HEK293 (cell line): ENCODE measurements at regions not wholly inside any gene's neighbourhood (a gene's known extent, or its start where the extent isn't known, plus 50 kb on each side); places are given as distances from the start of the nearest gene placed in this dataset.

Experiments
- CTCF ChIA-PET: fragments of 350-600 bp; formaldehyde crosslinking; extraction: SDS; loops from one replicate; lab custom pipeline; 2021; ENCODE audit warnings: antibody characterized with exemption; lab: Yijun Ruan, JAX
- POLR2A ChIA-PET: fragments of 300-600 bp; formaldehyde crosslinking; extraction: SDS; loops from one replicate; lab custom pipeline; 2020; ENCODE audit warnings: antibody characterized with exemption, inconsistent platforms; lab: Yijun Ruan, JAX
- H3K27ac ChIP-seq: fragments of 200-500 bp; sonication (Bioruptor generic); 2 replicates; pipeline ENCODE4 v1.5.1; 2014; ENCODE audit warnings: low read depth, low read length, control low read depth, inconsistent platforms; ENCODE audit errors: extremely low read depth
- H3K36me3 ChIP-seq, 2 experiments: fragments of 200-500 bp in 1 of 2; sonication (Bioruptor generic) in 1 of 2; 1 replicate in 1 of 2; 2 replicates in 1 of 2; pipeline ENCODE4 v1.5.1; 2014 to 2017; ENCODE audit warnings: inconsistent platforms in 2 of 2, low read length in 2 of 2; ENCODE audit not compliant: control insufficient read depth in 2 of 2, insufficient read depth in 1 of 2
- H3K4me1 ChIP-seq: fragments of 200-500 bp; sonication (Bioruptor generic); 2 replicates; pipeline ENCODE4 v1.5.1; 2014; ENCODE audit warnings: mild to moderate bottlenecking, low read length, inconsistent platforms; ENCODE audit not compliant: control insufficient read depth, insufficient read depth
- H3K4me3 ChIP-seq: 2 replicates; pipeline ENCODE4 v1.5.1; 2011; ENCODE audit warnings: low read depth, mild to moderate bottlenecking, control low read depth, low read length, moderate library complexity
- H3K9me3 ChIP-seq: fragments of 200-500 bp; sonication (Bioruptor generic); 2 replicates; pipeline ENCODE4 v1.5.1; 2014; ENCODE audit warnings: low read depth, low read length, inconsistent platforms; ENCODE audit not compliant: control insufficient read depth, insufficient read depth
- FEZF1 ChIP-seq: fragments of 450-650 bp; formaldehyde crosslinking; IDR thresholded peaks from 2 replicates; pipeline ENCODE4 v1.5.1; 2016; ENCODE audit warnings: missing biosample characterization, missing genetic modification characterization
- GLIS1 ChIP-seq: fragments of 450-650 bp; formaldehyde crosslinking; IDR thresholded peaks from 2 replicates; pipeline ENCODE4 v1.5.1; 2016; ENCODE audit warnings: missing biosample characterization, missing genetic modification characterization
- MZF1 ChIP-seq: fragments of 450-650 bp; formaldehyde crosslinking; IDR thresholded peaks from 2 replicates; pipeline ENCODE4 v1.5.1; 2017; ENCODE audit warnings: missing biosample characterization, missing genetic modification characterization, borderline replicate concordance
- PRDM10 ChIP-seq: fragments of 450-650 bp; formaldehyde crosslinking; IDR thresholded peaks from 2 replicates; pipeline ENCODE4 v1.5.1; 2016; ENCODE audit warnings: missing biosample characterization, missing genetic modification characterization
- REST ChIP-seq: fragments of 450-650 bp; formaldehyde crosslinking; IDR thresholded peaks from 2 replicates; pipeline ENCODE4 v1.5.1; 2016; ENCODE audit warnings: missing biosample characterization, missing genetic modification characterization
- SP7 ChIP-seq: fragments of 450-650 bp; formaldehyde crosslinking; IDR thresholded peaks from 2 replicates; pipeline ENCODE4 v1.5.1; 2016; ENCODE audit warnings: missing biosample characterization, missing genetic modification characterization
- TSHZ1 ChIP-seq: fragments of 450-650 bp; formaldehyde crosslinking; IDR thresholded peaks from 2 replicates; pipeline ENCODE4 v1.5.1; 2016; ENCODE audit warnings: missing biosample characterization, missing genetic modification characterization, borderline replicate concordance
- YY1 ChIP-seq: fragments of 450-650 bp; formaldehyde crosslinking; IDR thresholded peaks from 2 replicates; pipeline ENCODE4 v1.5.1; 2018; ENCODE audit warnings: missing biosample characterization, missing genetic modification characterization
- ZNF157 ChIP-seq: fragments of 450-650 bp; formaldehyde crosslinking; IDR thresholded peaks from 2 replicates; pipeline ENCODE4 v1.5.1; 2016; ENCODE audit warnings: missing biosample characterization, missing genetic modification characterization
- ZNF302 ChIP-seq: fragments of 450-650 bp; formaldehyde crosslinking; IDR thresholded peaks from 2 replicates; pipeline ENCODE4 v1.5.1; 2016; ENCODE audit warnings: missing biosample characterization, missing genetic modification characterization, low read depth
- ZNF404 ChIP-seq: fragments of 450-650 bp; formaldehyde crosslinking; IDR thresholded peaks from 2 replicates; pipeline ENCODE4 v1.5.1; 2017; ENCODE audit warnings: missing biosample characterization, missing genetic modification characterization
- ZNF555 ChIP-seq: fragments of 450-650 bp; formaldehyde crosslinking; conservative IDR thresholded peaks from 2 replicates; pipeline ENCODE4 v1.5.1; 2017; ENCODE audit warnings: missing biosample characterization, mild to moderate bottlenecking, missing genetic modification characterization, inconsistent platforms
- ZNF777 ChIP-seq: fragments of 450-650 bp; formaldehyde crosslinking; IDR thresholded peaks from 2 replicates; pipeline ENCODE4 v1.5.1; 2017; ENCODE audit warnings: missing biosample characterization, missing genetic modification characterization, borderline replicate concordance
- ZNF792 ChIP-seq: fragments of 450-650 bp; formaldehyde crosslinking; IDR thresholded peaks from 2 replicates; pipeline ENCODE4 v1.5.1; 2016; ENCODE audit warnings: missing biosample characterization, missing genetic modification characterization

- TF ChIP-seq REST (tag by site-specific recombination) = no peak
- TF ChIP-seq, all 188 proteins: peak for 0
These were observed 549.6 kb upstream of the CCDC54 start (continued) for GRCh38 chr3:106827515-106828213.

- Histone ChIP-seq H3K27ac (no peak overlapping the region), H3K4me3 (no peak overlapping the region), H3K9me3 (no peaks in the 10 kb centered on the region), H3K4me1 (no peaks in the 10 kb centered on the region), H3K36me3 (no peaks in the 10 kb centered on the region)
- TF ChIP-seq ZNF792 (tag by site-specific recombination) (no peak), ZNF555 (tag by site-specific recombination) (no peak), SP7 (tag by site-specific recombination) (no peak), REST (tag by site-specific recombination) (no peak), TSHZ1 (tag by site-specific recombination) (no peak), ZNF302 (tag by site-specific recombination) (no peak), YY1 (tag by site-specific recombination) (no peak), ZNF404 (tag by site-specific recombination) (no peak), ZNF777 (tag by site-specific recombination) (no peak), ZNF157 (no peak), MZF1 (tag by site-specific recombination) (no peak), PRDM10 (tag by site-specific recombination) (no peak), FEZF1 (tag by site-specific recombination) (no peak), GLIS1 (no peak)
- ChIA-PET POLR2A (no interaction called here), CTCF (no interaction called here)
These were observed 548.0 kb upstream of the CCDC54 start for GRCh38 chr3:106829206-106829605.
